ENCODE measurements at regions not wholly inside any gene's neighbourhood (a gene's known extent, or its start where the extent isn't known, plus 50 kb on each side); places are given as distances from the start of the nearest gene placed in this dataset.

- Histone ChIP-seq H3K27ac (no peak overlapping the region), H3K27me3 (no peaks in the 10 kb centered on the region), H3K4me1 (replicated peaks in 1 of 2) (no peaks in the 10 kb centered on the region), H3K9me3 (replicated peaks in 1 of 3) (no peaks in the 10 kb centered on the region), H3K4me3 (no peak overlapping the region), H3K36me3 (replicated peaks in 1 of 2) (no peaks in the 10 kb centered on the region)
- 60 to 72% (median 67%) methylated on average over 3 to 5 of the region's 5 CpGs for WGBS, 4 donors
- no peak for DNase-seq
- intact Hi-C loops (cut with DNase I), result no loop called here
- TF ChIP-seq, protein P1, sequence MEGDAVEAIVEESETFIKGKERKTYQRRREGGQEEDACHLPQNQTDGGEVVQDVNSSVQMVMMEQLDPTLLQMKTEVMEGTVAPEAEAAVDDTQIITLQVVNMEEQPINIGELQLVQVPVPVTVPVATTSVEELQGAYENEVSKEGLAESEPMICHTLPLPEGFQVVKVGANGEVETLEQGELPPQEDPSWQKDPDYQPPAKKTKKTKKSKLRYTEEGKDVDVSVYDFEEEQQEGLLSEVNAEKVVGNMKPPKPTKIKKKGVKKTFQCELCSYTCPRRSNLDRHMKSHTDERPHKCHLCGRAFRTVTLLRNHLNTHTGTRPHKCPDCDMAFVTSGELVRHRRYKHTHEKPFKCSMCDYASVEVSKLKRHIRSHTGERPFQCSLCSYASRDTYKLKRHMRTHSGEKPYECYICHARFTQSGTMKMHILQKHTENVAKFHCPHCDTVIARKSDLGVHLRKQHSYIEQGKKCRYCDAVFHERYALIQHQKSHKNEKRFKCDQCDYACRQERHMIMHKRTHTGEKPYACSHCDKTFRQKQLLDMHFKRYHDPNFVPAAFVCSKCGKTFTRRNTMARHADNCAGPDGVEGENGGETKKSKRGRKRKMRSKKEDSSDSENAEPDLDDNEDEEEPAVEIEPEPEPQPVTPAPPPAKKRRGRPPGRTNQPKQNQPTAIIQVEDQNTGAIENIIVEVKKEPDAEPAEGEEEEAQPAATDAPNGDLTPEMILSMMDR (IDR thresholded peaks at IDR 0.05), result no peak
- no peak for TF ChIP-seq POLR2A (IDR thresholded peaks at IDR 0.05)
Measured at GRCh38 chr4:26035921-26036320, 121.9 kb downstream of the SMIM20 start.

- no peaks in the 10 kb centered on the region for H3K9me3 ChIP-seq (replicated peaks in 1 of 3)
Measured at GRCh38 chr4:26039639-26040359, 125.8 kb downstream of the SMIM20 start.

DNA sequence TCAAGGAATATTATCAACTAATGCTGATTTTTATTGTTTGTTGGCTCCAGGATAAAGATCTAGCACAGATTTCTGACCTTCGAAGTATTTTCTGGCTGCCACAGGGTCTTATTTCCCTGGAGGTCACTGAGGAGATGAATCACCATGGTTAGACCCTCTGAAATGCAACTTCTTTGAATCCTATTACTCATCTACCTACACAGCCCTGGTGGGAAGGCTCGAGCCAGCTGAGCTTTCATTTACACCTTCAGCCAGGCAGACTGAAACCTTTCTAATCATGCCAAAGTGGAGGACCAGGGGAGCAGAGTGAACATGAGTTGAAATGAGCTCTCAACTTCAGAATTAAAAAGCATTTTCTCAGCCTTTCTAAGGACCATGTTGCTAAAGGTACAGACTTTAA, 130.5 kb downstream of the SMIM20 start:
- DNase-seq, result no peak
- H3K9me3 ChIP-seq (replicated peaks in 1 of 3), result no peaks in the 10 kb centered on the region
- WGBS, 4 donors, result 23 to 51% (median 35%) methylated on average over 2 of the region's 2 CpGs
- intact Hi-C loops (cut with DNase I), result no loop called here
- no peak for TF ChIP-seq POLR2A (IDR thresholded peaks at IDR 0.05)
- TF ChIP-seq, protein P1 (IDR thresholded peaks at IDR 0.05), result no peak
- H3K36me3 ChIP-seq (replicated peaks in 1 of 2), result no peaks in the 10 kb centered on the region
- H3K4me1 ChIP-seq (replicated peaks in 1 of 2), result no peaks in the 10 kb centered on the region
- H3K27ac ChIP-seq, result no peak overlapping the region
- no peaks in the 10 kb centered on the region for H3K27me3 ChIP-seq
- no peak overlapping the region for H3K4me3 ChIP-seq

More at GRCh38 chr4:26039639-26040359, 125.8 kb downstream of the SMIM20 start:
- no peak overlapping the region for H3K27ac ChIP-seq
- no peak for DNase-seq
- H3K4me1 ChIP-seq (replicated peaks in 1 of 2), result no peaks in the 10 kb centered on the region
- H3K27me3 ChIP-seq, result no peaks in the 10 kb centered on the region
- TF ChIP-seq, protein P1 (IDR thresholded peaks at IDR 0.05), result no peak
- no peak overlapping the region for H3K4me3 ChIP-seq
- H3K36me3 ChIP-seq (replicated peaks in 1 of 2), result no peaks in the 10 kb centered on the region
- 63 to 74% (median 72%) methylated on average over 9 of the region's 9 CpGs for WGBS, 4 donors
- intact Hi-C loops (cut with DNase I), result no loop called here

GRCh38 chr4:26044983-26045382, 131.0 kb downstream of the SMIM20 start:
- Histone ChIP-seq H3K27ac (no peak overlapping the region), H3K4me3 (no peak overlapping the region), H3K4me1 (replicated peaks in 1 of 2) (no peaks in the 10 kb centered on the region), H3K27me3 (no peaks in the 10 kb centered on the region), H3K36me3 (replicated peaks in 1 of 2) (no peaks in the 10 kb centered on the region), H3K9me3 (replicated peaks in 1 of 3) (no peaks in the 10 kb centered on the region)
- intact Hi-C loops (cut with DNase I), result no loop called here
- no peak for DNase-seq
- 81 to 90% (median 86%) methylated on average over 4 of the region's 4 CpGs for WGBS, 4 donors
- TF ChIP-seq, protein P1 (IDR thresholded peaks at IDR 0.05), result no peak
- TF ChIP-seq POLR2A (IDR thresholded peaks at IDR 0.05), result no peak
